C4-2B (cell line): ENCODE measurements at regions not wholly inside any gene's neighbourhood (a gene's known extent, or its start where the extent isn't known, plus 50 kb on each side); places are given as distances from the start of the nearest gene placed in this dataset.

Experiments
- ZFX ChIP-seq: fragments of 450-650 bp; IDR thresholded peaks from 2 replicates; pipeline ENCODE4 v1.6.1; 2017
- TF ChIP-seq, protein P1 (sequence below): fragments of 450-650 bp; conservative IDR thresholded peaks from 2 replicates; pipeline ENCODE4 v1.5.1; 2017; ENCODE audit warnings: mild to moderate bottlenecking

DNA sequence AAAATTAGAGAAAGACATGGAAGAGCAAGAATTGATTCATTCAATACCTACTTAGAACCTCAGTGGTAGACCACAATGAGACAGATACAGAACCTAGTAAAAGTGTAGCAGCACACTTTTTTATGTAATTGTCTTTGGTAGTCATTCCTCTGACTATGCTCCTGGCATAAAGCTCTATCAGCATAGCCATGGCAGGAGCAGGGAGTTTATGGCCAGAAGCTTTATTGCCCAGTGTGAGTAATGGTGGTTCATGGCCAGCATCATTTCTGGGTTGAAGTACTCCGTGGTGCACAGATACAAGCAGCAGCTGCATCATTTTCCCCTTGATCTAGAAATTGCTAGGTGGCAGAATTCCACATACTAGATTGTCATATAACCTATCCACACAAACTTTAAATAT, 352.6 kb downstream of the TBC1D4 start:
- TF ChIP-seq, protein P1, sequence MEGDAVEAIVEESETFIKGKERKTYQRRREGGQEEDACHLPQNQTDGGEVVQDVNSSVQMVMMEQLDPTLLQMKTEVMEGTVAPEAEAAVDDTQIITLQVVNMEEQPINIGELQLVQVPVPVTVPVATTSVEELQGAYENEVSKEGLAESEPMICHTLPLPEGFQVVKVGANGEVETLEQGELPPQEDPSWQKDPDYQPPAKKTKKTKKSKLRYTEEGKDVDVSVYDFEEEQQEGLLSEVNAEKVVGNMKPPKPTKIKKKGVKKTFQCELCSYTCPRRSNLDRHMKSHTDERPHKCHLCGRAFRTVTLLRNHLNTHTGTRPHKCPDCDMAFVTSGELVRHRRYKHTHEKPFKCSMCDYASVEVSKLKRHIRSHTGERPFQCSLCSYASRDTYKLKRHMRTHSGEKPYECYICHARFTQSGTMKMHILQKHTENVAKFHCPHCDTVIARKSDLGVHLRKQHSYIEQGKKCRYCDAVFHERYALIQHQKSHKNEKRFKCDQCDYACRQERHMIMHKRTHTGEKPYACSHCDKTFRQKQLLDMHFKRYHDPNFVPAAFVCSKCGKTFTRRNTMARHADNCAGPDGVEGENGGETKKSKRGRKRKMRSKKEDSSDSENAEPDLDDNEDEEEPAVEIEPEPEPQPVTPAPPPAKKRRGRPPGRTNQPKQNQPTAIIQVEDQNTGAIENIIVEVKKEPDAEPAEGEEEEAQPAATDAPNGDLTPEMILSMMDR, result no peak
- no peak for TF ChIP-seq ZFX
